ENCODE measurements at regions not wholly inside any gene's neighbourhood (a gene's known extent, or its start where the extent isn't known, plus 50 kb on each side); places are given as distances from the start of the nearest gene placed in this dataset.

- DNase-seq: no peak
Observed at GRCh38 chr5:159536646-159537045, 206.4 kb upstream of the IL12B start.

GRCh38 chr5:159539678-159540077 is 209.4 kb upstream of the IL12B start:
- H3K27me3 ChIP-seq: no peaks in the 10 kb centered on the region
- TF ChIP-seq POLR2A (IDR thresholded peaks at IDR 0.05) (no peak), CTCF (IDR thresholded peaks at IDR 0.05) (no peak)
- no peak for DNase-seq
- no peak overlapping the region for H3K27ac ChIP-seq
- H3K36me3 ChIP-seq: no peaks in the 10 kb centered on the region
- no peaks in the 10 kb centered on the region for H3K4me1 ChIP-seq
- H3K4me3 ChIP-seq: no peak overlapping the region
- H3K9me3 ChIP-seq: no peaks in the 10 kb centered on the region

More at GRCh38 chr5:159536646-159537045, 206.4 kb upstream of the IL12B start:
- TF ChIP-seq POLR2A (IDR thresholded peaks at IDR 0.05): no peak
- TF ChIP-seq CTCF (IDR thresholded peaks at IDR 0.05): no peak
- Histone ChIP-seq H3K9me3 (no peaks in the 10 kb centered on the region), H3K4me3 (no peak overlapping the region), H3K27ac (no peak overlapping the region), H3K36me3 (no peaks in the 10 kb centered on the region), H3K4me1 (no peaks in the 10 kb centered on the region), H3K27me3 (no peaks in the 10 kb centered on the region)

GRCh38 chr5:159543326-159543725 is 213.0 kb upstream of the IL12B start:
- no peaks in the 10 kb centered on the region for H3K36me3 ChIP-seq
- H3K4me1 ChIP-seq: no peaks in the 10 kb centered on the region

GRCh38 chr5:159545156-159545555 is 214.9 kb upstream of the IL12B start:
- Histone ChIP-seq H3K9me3 (no peaks in the 10 kb centered on the region), H3K27ac (no peak overlapping the region), H3K36me3 (no peaks in the 10 kb centered on the region), H3K4me3 (no peak overlapping the region), H3K4me1 (no peaks in the 10 kb centered on the region), H3K27me3 (no peaks in the 10 kb centered on the region)
- no peak for TF ChIP-seq CTCF (IDR thresholded peaks at IDR 0.05)
- TF ChIP-seq POLR2A (IDR thresholded peaks at IDR 0.05): no peak
- DNase-seq: no peak

More at GRCh38 chr5:159543326-159543725, 213.0 kb upstream of the IL12B start:
- no peak for DNase-seq
- Histone ChIP-seq H3K27me3 (no peaks in the 10 kb centered on the region), H3K27ac (no peak overlapping the region), H3K9me3 (no peaks in the 10 kb centered on the region), H3K4me3 (no peak overlapping the region)
- TF ChIP-seq POLR2A (IDR thresholded peaks at IDR 0.05) (no peak), CTCF (IDR thresholded peaks at IDR 0.05) (no peak)

- no peak overlapping the region for H3K4me3 ChIP-seq
- H3K27me3 ChIP-seq: no peaks in the 10 kb centered on the region
- H3K27ac ChIP-seq: no peak overlapping the region
- no peak for DNase-seq
- no peaks in the 10 kb centered on the region for H3K36me3 ChIP-seq
- TF ChIP-seq CTCF (IDR thresholded peaks at IDR 0.05) (no peak), POLR2A (IDR thresholded peaks at IDR 0.05) (no peak)
- no peaks in the 10 kb centered on the region for H3K9me3 ChIP-seq
- no peaks in the 10 kb centered on the region for H3K4me1 ChIP-seq
Observed at GRCh38 chr5:159547466-159548195, 217.3 kb upstream of the IL12B start.
